HEK293T (cell line): ENCODE measurements at regions not wholly inside any gene's neighbourhood (a gene's known extent, or its start where the extent isn't known, plus 50 kb on each side); places are given as distances from the start of the nearest gene placed in this dataset.

Experiments
- ARNT ChIP-seq: fragments of 450-650 bp; IDR thresholded peaks from 2 replicates; pipeline ENCODE4 v1.6.1; 2017; ENCODE audit warnings: mild to moderate bottlenecking
- BHLHE40 ChIP-seq: fragments of 450-650 bp; IDR thresholded peaks from 2 replicates; pipeline ENCODE4 v1.6.1; 2016; ENCODE audit warnings: mild to moderate bottlenecking, moderate library complexity, borderline replicate concordance
- CTBP1 ChIP-seq: fragments of 450-650 bp; IDR thresholded peaks from 2 replicates; pipeline ENCODE4 v1.6.1; 2016; ENCODE audit warnings: borderline replicate concordance
- ELF4 ChIP-seq: fragments of 450-650 bp; IDR thresholded peaks from 2 replicates; pipeline ENCODE4 v1.6.1; 2017; ENCODE audit warnings: antibody characterized with exemption
- FOXA1 ChIP-seq: fragments of 450-650 bp; IDR thresholded peaks from 2 replicates; pipeline ENCODE4 v1.6.1; 2016; ENCODE audit warnings: mild to moderate bottlenecking
- FOXK2 ChIP-seq: fragments of 450-650 bp; IDR thresholded peaks from 2 replicates; pipeline ENCODE4 v1.6.1; 2016; ENCODE audit warnings: mild to moderate bottlenecking
- HDGF ChIP-seq: fragments of 450-650 bp; IDR thresholded peaks from 2 replicates; pipeline ENCODE4 v1.6.1; 2017; ENCODE audit warnings: antibody characterized with exemption, borderline replicate concordance
- LEF1 ChIP-seq: fragments of 450-650 bp; IDR thresholded peaks from 2 replicates; pipeline ENCODE4 v1.6.1; 2017; ENCODE audit warnings: mild to moderate bottlenecking, borderline replicate concordance
- SP1 ChIP-seq: fragments of 450-650 bp; IDR thresholded peaks from 2 replicates; pipeline ENCODE4 v1.6.1; 2017
- SUZ12 ChIP-seq: fragments of 450-650 bp; IDR thresholded peaks from 2 replicates; pipeline ENCODE4 v1.6.1; 2016; ENCODE audit warnings: mild to moderate bottlenecking
- TARDBP ChIP-seq: fragments of 450-650 bp; IDR thresholded peaks from 2 replicates; pipeline ENCODE4 v1.6.1; 2016
- ZNF384 ChIP-seq: fragments of 450-650 bp; IDR thresholded peaks from 2 replicates; pipeline ENCODE4 v1.6.1; 2016
- TF ChIP-seq, protein P1 (sequence below): fragments of 450-650 bp; IDR thresholded peaks from 2 replicates; pipeline ENCODE4 v1.6.1; 2016

DNA sequence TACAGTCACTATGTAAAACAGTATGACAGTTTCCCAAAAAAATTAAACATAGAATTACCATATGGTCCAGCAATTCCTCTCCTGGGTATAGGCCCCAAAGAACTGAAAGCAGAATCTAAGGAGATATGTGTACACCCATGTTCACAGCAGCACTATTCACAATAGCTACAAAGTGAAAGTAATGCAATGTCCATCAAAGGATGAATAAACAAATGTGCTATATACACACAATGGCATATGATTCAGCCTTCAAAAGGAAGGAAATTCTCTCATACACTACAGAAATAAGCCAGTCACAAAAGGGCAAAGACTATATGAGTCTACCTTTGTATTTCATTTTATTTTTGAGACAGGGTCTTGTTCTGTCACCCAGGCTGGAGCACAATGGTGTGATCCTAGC, 120.4 kb downstream of the TOMM20 start:
- TF ChIP-seq CTBP1 (no peak), ELF4 (no peak), ZNF384 (no peak), FOXA1 (no peak), FOXK2 (no peak), HDGF (no peak), BHLHE40 (no peak), LEF1 (no peak), SP1 (no peak), SUZ12 (no peak), TARDBP (no peak), ARNT (no peak)
- TF ChIP-seq, protein P1, sequence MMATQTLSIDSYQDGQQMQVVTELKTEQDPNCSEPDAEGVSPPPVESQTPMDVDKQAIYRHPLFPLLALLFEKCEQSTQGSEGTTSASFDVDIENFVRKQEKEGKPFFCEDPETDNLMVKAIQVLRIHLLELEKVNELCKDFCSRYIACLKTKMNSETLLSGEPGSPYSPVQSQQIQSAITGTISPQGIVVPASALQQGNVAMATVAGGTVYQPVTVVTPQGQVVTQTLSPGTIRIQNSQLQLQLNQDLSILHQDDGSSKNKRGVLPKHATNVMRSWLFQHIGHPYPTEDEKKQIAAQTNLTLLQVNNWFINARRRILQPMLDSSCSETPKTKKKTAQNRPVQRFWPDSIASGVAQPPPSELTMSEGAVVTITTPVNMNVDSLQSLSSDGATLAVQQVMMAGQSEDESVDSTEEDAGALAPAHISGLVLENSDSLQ = no peak
